T1000 (cell line): ENCODE measurements at regions not wholly inside any gene's neighbourhood (a gene's known extent, or its start where the extent isn't known, plus 50 kb on each side); places are given as distances from the start of the nearest gene placed in this dataset.

ENCODE experiments used
- DNase-seq: peaks from one replicate; lab custom pipeline; 2025; ENCODE audit warnings: mixed read lengths; lab: John Stamatoyannopoulos, UW

DNA sequence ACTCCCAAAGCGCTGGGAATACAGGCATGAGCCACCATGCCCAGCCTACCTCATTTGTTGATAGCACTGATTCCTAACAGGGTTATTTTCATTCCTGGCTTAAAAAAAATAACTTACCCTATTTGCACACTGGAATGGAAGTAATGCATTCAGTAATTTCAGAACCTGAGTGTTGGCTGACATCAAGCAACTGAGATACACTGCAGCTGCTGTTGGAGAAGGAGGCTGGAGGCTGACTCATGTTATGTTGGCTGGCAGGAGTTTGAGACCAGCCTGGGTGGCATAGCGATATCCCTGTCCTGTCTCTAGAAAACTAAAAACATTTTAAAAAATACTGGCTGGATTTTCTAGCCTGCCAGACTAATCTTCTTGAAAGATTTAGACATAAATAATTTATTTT, 385.1 kb upstream of the MEX3C start:
- DNase-seq = no peak

DNA sequence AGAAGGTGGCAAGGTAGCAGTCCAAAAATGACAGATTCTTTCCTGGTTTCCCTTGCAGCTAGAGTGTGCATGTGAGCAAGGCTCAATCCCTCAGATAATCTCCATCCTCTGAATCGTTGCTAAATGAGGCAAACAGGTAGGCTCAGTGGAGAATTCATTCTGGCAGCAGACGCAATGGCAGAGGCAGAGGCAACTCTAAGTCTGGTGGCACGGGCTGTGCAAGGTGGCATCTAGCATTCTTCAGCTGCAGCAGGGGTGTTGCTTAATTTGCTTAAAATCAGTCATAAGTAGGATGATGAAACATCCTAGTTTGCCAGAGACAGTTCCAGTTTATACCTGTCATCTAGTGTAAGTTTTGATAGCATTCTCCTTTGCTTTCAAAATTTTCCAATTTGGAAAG, 391.1 kb upstream of the MEX3C start:
- DNase-seq = no peak

DNA sequence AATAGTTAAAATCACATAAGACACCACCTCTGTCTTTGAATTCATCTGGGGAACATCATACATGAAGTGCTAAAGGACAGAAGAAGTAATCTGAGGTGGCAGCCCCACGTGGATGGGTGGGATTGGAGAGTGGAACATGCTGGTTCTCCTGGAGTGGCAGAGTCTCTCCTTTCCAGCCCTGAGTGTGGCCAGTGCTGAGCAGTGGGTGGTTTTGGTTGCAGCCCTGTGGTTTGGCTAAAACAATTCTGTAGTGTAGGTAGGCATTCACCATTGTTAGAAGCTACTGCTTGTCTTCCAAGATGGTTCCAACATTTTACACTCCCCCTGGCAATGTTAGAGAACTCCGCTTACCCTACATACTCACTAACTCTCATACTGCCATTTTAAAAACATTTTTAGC, 396.4 kb upstream of the MEX3C start:
- no peak for DNase-seq

DNA sequence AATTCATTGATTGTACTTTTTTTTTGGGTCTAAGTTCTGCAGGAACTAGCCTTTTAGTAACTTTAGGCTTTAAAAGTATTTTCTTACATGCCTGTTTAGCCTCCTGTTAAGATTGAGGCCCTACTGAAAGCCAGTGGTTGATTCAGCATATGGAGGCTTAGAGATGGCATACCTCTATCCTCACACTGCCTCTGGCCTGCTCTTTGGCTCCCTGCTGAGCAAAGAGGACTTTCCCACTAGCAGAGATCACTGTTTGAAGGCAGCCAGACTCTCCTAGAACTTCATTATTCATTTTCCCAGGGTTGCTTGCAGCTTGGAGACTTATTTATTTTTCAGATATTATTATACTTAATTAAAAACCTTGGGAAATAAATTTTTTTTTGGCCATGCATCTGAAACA, 405.6 kb upstream of the MEX3C start:
- DNase-seq = no peak

DNA sequence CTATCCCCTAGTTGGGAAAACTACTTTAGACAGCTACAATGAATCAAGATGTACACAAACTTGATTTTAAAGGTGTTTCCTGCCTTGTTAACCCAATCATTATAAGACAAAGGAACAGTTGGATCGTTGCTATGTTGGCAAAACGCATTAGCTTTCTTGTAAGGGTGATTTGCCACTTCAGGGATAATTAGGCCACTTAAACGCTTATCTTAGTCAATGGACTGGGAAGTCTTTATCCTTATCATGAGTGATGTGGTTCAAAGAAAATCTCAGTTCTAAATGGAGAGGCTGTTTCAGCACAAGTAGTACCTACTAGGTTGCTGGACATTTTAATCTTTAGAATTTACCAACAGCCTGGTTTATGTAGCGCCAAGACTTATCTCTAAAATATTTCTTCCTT, 406.1 kb upstream of the MEX3C start:
- no peak for DNase-seq

DNA sequence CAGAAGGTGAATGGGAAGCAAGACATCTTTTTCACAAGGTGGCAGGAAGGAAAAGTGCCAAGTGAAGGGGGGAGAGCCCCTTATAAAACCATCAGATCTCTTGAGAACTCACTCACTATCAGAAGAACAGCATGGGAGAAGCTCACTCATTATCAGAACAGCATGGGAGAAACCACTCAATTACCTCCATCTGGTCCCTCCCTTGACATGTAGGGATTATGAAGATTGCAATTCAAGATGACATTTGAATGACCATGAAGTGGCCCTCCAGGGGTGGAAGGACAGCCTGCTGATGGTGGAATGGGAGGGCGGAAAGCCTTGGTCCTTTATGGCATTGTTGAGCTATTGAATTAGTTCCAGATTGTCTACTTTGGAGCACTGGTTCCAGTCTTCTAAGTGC, 413.0 kb upstream of the MEX3C start:
- no peak for DNase-seq

DNA sequence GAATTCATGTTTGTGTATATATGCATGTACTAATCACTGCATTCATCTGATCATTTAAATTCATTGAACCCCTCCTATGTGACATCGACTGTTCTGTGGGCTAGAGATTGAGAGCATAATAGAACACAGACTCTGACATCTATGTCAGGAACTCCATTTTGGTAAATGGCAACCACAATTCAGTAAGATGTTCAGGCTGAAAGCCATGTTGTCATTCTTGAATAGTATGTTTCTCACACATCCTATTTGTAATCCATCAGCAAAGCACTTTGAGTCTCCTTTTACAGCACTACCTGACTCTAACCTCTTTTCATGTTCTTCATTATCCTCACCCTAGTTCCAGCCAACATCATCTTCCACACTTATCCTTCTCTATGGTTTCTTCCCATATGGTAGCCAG, 413.8 kb upstream of the MEX3C start:
- no peak for DNase-seq

DNA sequence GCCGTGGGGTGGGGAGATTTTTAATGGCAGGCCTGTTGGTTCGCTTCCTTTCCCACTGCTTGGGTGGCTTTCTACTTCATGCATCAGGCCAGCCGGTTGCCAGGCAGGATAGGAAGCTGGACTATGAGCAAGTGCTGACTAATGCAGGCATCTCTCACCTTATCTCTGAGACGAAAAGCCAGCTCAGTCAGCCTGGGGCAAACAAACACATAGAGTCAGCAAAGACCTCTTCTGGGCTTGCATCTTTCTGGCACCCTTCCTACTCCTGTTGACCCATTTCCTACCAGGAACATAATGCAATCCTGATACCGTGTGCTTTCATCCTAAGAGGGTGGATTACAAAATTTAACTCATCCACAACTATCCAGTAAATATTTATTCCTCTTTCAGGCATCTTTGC, 416.6 kb upstream of the MEX3C start:
- DNase-seq = peak; percentile 76

DNA sequence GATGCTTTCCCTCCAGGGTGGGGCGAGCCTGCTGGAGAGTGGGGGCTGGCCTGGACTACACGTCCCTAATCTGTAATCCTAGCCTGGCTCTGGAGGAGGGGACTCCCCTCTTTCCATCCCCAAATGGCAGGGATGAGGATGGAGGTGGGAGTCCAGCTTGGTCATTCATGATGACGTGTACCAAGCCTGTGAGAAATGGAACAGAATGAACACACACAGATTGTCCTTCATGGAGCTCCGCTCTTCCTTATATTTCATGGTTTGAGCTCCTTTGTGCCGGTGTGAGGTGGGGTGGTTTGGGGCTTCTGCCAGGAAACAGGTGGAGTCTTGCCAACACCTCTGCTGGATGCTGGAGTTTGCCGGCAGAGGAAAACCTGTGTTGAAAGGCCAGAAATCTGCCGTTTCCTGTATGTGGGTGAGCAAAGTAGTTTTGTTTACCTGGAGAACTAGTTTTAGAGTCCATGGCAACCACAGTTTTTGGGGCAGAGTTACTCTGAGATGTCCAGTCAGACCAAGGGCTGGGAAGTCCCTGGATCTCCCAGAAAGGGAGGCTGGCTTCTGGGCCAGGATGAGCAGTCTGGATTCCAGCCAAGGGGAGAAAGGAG, 417.6 kb upstream of the MEX3C start:
- DNase-seq = no peak

DNA sequence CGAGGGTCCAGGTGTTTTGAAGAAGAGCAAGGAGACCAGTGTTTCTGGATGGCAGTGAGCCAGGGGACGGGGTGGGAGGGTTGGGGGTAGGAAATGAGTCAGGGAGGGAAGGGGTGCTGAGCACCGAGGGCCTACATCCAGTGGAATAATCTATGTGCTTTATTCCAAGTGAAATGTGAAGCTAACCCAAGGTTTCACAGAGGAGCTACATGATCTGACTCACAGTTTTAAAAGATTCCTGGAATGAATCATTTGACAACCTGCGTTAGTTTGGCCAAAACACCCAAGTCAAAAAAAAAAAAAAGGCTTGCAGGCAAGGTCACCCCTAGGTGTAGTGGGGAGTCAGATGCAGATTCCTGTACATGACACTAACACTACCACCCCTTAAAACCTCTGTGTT, 419.7 kb upstream of the MEX3C start:
- no peak for DNase-seq

DNA sequence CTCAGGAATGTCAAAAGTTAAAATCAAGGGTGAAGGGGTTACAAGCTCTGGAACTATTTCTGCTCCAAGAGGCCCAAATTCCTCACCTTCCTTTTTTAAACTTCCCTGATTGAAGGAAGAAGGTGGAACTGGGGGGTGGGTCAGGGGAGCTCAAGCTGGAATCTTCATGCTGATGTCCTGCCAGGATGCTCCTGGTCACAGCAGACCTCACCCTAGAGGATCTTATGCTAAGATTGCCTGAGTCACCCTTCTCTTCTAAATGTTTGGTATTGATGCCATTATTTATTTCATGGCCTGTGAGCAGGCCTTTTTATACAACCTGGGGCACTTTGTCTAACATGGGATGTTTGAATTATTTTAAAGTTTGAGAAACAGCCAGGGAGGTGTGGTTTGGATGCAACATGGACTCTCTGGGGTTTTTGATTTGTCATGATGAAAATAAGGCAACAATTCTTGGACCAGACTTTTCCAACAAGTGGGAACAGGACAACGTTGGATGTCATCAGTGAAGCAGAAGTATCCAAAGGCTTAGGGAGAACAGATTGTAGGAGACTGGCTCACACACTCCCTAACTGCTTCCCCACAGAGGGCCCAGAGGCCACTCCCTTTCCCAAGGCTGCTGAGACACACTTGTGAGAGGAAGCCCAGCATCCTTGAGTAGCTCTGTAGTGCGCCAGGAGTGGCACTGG, 420.2 kb upstream of the MEX3C start:
- no peak for DNase-seq

DNA sequence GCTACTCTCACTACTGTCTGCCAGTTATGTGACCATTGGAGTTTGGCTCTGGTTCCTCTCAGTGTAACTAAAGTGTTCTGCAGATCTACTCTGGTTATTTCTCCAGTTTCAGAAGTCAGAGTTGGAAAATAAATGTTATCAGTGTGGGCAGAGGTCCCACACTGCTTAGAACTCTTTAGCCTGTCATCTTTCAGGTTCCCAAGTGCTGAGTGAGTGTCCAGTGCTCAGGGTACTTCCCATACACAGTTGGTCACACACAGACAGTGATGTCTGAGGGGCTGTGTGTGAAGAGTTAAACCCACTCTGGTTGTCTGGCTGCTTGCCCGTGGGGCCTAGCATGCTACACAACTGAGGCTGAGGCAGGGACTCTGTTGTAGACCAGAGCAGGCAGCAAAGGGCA, 421.8 kb upstream of the MEX3C start:
- no peak for DNase-seq

DNA sequence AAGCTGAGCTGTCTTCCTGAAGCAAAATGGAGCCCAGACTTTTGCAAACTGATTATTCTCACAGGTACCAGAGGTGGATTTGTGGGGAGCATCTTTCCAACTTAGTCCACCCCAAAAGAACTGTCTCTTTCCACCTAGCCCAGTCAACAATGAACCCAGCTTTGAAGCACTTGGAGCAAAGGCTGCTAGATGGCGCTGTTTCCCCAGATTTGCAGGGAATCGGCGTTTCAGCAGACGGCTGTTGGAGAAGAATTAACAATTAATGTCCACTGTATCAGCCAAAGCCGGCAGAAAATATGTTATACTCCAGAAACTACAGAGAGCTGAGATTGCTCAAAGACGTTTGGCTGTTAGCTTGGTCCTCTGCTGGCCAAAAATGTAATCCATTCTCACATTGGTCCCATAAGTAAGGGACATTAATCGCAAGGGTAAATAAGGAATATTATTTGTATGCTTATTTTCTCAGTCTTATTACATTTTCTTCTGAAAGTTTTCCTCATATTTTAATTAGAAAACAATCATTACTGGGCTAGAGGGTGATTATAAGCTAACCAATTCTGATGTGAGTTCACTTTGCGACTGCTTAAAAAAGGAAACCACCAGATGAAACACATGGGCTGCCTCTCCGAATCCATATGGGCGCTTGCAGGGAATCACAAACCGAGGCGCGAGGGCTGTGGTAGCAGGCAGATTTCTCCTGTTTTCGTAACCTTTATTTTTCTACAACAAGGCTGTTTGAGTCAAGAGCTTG, 423.8 kb upstream of the MEX3C start:
- no peak for DNase-seq

DNA sequence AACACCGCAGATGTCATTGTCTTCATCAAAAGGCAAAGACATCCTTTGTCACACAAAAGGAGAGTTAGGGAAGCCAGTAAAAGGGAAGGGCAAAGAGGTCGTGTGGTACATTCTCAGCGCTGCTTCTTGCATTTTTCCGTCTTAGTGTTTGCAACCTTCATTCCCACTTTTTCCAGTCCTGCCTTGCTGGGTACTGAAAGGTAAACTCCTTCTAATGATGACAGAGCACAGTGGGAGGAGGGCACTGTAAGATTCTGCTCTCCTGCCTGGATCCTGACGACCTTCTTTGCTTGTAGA, 424.3 kb upstream of the MEX3C start:
- DNase-seq = no peak

DNA sequence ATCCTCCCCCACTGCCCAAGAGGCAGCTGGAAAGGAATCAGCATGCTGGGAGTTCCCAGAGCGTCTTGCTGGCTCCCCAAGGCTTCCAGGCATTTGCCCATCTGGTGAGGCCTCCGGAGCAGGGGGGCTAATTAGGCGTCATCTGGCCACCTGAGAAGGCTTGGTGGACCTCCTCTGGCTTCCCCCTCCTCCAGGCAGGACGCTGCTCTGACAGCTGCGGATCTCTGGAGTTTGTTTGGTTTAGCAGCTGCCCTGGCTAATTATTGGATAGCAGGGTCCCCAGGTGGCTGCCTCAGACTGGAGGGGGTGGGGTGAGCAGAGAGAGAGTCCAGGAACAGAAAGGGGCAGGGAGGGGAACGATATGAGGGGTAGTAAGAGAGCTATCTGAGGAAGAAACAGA, 425.2 kb upstream of the MEX3C start:
- no peak for DNase-seq

DNA sequence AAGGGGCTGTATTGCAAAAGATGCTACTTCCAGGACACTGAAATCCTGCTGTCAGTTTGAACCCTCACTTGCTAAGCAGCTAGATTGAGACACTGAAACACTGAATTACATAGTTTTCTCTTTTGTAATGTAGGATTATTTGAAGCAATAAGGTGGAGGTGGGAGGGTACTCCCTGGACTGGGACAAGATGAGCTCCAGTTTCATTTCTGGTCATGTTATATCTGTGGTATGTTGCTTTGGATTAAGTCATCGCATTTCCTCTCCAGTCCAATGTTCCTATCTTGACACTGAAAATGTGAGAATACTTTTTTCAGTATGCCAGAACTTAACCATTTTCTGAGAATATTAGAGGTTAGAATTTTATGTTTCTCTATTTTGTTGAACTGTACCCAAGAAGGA, 426.2 kb upstream of the MEX3C start:
- no peak for DNase-seq

DNA sequence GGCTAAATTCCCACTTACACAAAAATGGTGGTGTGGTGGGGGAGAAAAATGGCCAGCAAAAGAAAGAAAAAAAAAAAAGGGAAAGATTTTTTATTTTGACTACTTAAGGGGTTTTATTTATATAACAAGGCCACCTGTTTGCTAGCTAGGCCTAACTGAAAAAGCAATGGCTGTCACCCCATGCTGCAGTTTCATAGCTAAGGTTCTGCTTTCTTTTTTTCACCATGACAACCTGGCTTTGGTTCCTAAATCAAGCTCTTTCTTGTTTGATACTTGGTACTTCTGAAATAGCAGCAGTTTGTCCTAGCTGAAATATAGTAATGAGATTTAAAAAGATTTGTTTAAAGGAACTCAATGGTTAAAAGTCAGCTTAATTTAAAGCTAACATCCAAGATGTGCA, 433.2 kb upstream of the MEX3C start:
- no peak for DNase-seq

DNA sequence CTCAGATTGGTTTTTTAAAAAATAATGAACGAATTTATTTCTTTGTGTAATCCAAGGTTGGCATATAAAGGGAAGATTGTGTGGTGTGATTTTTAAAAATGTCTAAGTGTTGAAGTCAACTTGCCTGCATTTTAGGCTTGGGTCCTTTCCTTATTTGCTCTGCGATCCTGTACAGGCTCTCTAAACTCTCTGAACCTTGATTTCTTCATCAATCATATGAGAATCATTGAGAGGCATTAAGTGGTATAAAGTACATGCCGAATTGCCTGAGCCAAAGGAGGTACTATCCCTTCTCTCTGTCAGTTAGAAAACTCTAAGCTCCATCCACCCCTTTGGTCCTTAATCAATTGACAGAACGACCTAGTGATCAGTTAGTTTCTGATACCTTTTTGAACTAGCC, 440.4 kb upstream of the MEX3C start:
- no peak for DNase-seq

DNA sequence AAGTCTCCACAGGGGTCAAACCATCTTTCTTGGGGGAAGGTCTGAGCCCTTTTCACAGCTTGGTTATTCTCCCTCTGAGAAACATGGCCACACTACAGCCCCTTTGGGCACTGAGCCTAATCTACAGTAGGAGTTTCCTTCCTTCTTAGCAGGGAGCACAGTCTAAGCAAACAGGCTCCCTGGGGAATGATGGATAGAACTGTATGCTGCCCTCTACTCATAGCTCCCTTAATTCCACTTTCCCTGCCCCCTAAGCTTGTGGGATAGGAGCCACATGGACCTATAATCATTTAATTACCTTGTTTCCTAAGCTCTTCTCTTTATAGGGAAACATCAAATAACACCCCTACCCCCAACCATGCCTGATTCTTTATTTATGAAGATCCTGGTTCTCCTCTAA, 442.1 kb upstream of the MEX3C start:
- no peak for DNase-seq

DNA sequence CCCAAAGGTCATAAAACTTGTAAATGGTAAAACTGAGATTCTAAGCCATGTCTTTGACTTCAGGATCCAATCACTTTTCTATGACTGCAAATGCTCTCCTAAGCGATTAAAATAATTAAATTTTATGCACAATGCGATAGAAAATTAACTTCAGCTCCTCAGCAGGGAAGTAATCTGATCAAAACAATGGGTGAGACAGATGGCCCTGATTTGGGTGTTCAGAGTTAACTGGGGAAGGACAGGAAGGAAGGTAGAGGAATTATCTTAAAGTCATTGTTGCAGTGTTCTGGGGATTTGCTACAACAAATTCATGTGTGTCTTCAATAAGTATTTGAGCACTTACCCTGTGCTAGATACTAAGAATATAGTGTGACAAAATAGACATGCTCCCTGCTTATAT, 446.0 kb upstream of the MEX3C start:
- no peak for DNase-seq

DNA sequence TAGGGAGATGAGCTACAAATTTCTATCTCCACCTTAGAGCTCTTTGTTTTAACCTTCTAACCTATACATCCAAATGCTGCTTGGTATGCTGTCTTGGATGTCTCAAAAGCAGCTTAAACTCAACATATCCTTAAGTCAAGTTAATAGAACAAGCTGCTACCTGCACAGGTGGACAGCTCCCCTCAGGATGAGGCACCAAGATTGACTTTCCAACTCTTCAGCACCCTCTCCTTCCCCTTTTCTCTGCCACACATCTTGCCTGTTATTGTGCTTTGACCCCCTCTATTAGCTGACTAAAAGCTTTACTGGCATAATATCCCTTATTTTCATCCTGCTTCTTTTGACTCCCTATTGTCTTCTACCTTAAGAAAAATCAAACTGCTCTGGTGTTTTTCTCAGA, 448.1 kb upstream of the MEX3C start:
- DNase-seq = no peak

DNA sequence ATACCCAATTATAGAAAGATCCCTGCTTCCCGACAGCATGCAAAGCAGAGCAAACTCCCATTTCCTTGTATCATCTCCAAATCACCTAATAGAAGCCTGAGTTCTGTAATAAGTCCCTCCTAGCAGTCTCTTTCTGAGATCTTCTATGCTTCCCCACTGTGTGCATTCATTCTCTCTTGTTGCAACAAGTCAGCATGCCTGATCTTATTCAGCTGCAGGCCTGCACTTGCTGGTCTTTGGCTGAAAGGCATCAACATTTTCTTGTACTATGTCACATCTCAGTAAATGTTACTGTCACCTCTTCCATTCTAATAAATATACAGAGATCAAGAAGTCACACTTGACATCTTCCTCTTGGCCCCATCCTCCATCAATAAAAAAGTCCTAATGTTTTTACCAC, 449.9 kb upstream of the MEX3C start:
- no peak for DNase-seq

DNA sequence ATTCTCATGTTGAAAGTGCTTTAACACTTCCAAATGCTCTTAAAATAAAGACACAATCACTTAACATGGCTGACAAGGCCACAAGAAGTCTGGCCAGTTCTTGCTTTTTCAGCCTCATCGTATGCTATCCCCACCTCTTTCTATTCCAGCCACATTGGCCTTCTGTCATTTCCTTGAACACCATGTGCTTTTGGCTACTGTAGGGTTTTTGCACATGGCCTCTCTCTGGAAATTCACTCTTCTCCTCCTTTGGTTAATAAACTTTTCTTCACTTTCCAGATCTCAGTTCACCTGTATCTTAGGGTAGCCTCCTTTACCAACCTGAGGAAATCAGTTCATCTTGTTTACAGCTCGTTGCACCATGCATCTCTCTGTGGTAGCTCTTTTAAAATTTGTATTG, 450.5 kb upstream of the MEX3C start:
- DNase-seq = no peak

DNA sequence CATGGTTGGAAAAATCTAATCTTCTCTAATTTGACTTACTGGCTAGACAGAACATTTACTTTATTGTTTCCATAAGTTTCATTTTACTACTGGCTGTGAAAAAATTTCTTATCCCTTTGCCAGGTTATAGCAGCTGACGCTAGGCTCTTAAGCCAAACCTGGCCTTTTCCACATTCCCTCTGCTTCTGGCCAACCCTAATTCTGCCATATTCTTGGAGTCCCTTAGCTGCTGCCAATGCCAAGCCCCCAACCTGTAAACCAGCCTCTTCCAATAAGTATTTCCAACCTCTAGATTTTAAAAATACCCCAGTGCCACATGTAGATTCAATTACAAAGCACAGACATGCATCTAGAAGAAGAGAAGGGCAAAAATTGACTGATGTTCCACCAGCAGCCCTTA, 452.3 kb upstream of the MEX3C start:
- no peak for DNase-seq
